Activated naive CD4-positive, alpha-beta T cell treated with anti-CD3 and anti-CD28 coated beads, Interleukin-2, amount 50 U/mL, for 24 hours (primary cell): ENCODE measurements at regions not wholly inside any gene's neighbourhood (a gene's known extent, or its start where the extent isn't known, plus 50 kb on each side); places are given as distances from the start of the nearest gene placed in this dataset.
"Not testable (repeated sequence)": the region's sequence is repeated elsewhere in the genome, so short reads cannot be mapped to it uniquely, and the experiment has no call there.

Source experiments
- H3K27ac Mint-ChIP-seq: one replicate; pipeline ENCODE4 v1.8.0; 2021; ENCODE audit warnings: mild to moderate bottlenecking, mixed read lengths
- H3K27me3 Mint-ChIP-seq: one replicate; pipeline ENCODE4 v1.8.0; 2021; ENCODE audit warnings: mixed read lengths
- H3K36me3 Mint-ChIP-seq: one replicate; pipeline ENCODE4 v1.8.0; 2021; ENCODE audit warnings: mixed read lengths
- H3K4me1 Mint-ChIP-seq: one replicate; pipeline ENCODE4 v1.8.0; 2021; ENCODE audit warnings: mixed read lengths
- H3K4me3 Mint-ChIP-seq: one replicate; pipeline ENCODE4 v1.8.0; 2021; ENCODE audit warnings: mild to moderate bottlenecking, mixed read lengths
- H3K9me3 Mint-ChIP-seq: one replicate; pipeline ENCODE4 v1.8.0; 2021; ENCODE audit warnings: mixed read lengths

DNA sequence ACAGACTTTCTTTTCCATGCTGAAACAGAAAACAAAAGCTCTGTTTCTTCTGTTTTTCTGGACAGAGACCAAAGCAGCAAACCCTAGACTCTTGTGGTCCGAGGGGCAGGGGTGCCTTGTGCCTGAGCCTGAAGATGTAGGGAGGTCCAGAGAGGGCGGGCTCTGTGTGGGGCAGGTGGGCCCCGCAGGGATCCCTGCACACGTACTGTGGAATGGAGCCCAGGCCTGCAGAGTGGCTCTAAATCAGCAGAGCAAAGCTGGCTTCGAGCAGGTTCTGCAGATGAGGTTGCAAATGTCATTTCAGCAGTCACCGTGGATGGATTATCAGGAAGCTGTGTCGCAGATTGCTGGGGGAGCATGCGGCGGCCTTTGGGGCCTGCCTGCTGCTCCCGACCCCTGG lies 438.6 kb downstream of the RNF144A start:
- no peaks in the 10 kb centered on the region for H3K9me3 Mint-ChIP-seq
- H3K27me3 Mint-ChIP-seq: no peaks in the 10 kb centered on the region
- H3K4me3 Mint-ChIP-seq: no peak overlapping the region
- no peak overlapping the region for H3K27ac Mint-ChIP-seq
- H3K36me3 Mint-ChIP-seq: no peaks in the 10 kb centered on the region
- H3K4me1 Mint-ChIP-seq: no peaks in the 10 kb centered on the region

DNA sequence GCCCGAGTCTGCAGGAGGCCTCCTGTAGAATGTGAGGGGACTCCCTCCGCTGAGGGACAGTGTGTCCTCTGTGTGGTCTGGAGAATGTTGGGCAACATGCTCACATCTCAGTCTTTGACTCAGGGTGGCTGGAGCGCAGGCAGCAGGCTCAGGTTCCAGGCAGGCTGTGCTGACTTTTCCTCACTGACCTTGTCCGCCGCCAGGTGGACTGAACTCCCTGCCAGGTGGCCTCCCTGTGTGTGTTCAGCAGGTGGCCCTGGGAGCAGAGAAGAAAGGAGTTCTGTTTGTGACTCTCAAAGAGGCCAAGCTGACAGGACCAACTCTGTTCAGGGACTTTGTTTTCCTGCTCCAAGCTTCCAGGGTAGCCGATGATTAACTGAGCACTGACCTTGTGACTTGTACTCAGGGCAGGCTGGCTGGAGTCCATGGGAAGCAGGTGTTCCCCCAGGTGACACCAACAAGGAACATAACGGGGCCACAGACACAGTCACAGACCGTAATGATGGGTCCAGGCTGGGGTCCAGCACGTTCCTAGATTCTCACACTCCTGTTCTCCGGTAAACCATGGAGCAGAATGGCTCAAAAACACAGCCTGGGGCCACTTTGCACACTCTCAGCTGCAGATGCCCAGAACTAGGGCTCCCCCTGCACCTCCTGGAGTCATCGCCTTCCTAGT lies 439.8 kb downstream of the RNF144A start:
- no peaks in the 10 kb centered on the region for H3K4me1 Mint-ChIP-seq
- H3K9me3 Mint-ChIP-seq: no peaks in the 10 kb centered on the region
- H3K36me3 Mint-ChIP-seq: no peaks in the 10 kb centered on the region
- no peaks in the 10 kb centered on the region for H3K27me3 Mint-ChIP-seq
- H3K4me3 Mint-ChIP-seq: no peak overlapping the region
- no peak overlapping the region for H3K27ac Mint-ChIP-seq

DNA sequence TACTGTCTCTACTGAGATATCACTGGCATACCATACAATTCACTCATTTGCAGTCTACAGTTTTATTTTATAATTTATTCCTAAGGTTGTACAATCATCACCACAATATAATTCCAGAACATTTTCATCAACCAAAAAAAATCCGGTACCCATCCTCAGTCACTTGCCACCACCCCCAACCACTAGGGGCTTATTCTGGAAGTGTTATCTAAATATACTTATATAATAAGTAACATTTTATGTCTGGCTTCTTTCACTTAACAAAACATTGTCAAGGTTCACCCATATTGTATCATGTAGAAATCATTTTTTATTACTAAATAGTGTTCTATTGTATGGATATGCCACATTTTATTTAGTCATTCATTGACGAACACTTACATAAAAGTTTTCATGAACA lies 440.8 kb downstream of the RNF144A start:
- Mint-ChIP-seq H3K36me3 (no peaks in the 10 kb centered on the region), H3K27ac (no peak overlapping the region), H3K4me1 (no peaks in the 10 kb centered on the region), H3K4me3 (no peak overlapping the region), H3K27me3 (no peaks in the 10 kb centered on the region), H3K9me3 (no peaks in the 10 kb centered on the region)

DNA sequence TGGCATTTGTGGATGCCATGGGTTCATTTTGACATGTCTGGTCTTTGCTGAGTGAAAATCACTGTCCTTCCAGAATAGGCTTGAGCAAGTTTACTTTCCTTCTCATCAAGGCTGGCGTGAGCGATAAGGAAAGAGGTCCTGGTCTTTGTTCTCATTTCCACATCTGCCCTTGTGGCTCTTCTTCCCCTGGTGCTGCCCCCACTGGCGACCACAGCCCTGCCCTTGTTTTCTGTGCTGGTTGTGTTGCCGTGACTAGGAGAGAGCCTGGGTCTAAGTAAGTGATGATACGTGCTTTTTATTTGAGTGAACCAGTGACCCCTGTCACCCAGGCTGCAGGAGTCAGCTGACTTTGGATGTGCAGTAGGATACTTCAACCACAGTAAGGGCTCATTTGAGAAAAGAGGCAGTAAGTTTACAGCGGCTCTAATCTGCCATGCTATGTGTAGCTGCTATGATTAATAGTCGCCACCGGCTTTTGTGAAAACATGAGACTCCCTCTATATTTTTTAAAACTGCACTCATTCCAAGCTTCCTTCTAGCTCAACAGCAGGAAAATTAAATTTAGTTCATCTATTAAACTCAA lies 441.7 kb downstream of the RNF144A start:
- Mint-ChIP-seq H3K4me3 (no peak overlapping the region), H3K27ac (no peak overlapping the region), H3K36me3 (no peaks in the 10 kb centered on the region), H3K4me1 (no peaks in the 10 kb centered on the region), H3K9me3 (no peaks in the 10 kb centered on the region), H3K27me3 (no peaks in the 10 kb centered on the region)

DNA sequence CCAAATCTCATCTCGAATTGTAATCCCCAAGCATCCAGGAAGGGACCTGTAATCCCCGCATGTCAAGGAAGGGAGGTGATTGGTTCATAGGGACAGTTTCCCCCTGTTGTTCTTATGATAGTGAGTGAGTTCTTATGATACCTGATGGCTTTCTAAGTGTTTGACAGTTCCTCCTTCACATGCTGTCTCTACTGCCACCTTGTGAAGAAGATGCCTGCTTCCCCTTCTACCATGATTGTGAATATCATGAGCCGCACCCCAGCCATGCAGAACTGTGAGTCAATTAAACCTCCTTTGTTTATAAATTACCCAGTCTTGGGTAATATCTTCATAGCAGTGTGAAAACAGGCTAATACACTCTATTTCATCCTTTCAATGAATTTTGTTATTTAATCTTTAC lies 446.7 kb downstream of the RNF144A start:
- Mint-ChIP-seq H3K36me3 (peaks cover 3% of the 10 kb centered on the region), H3K9me3 (peaks cover 6% of the 10 kb centered on the region), H3K27me3 (no peaks in the 10 kb centered on the region), H3K4me3 (no peak overlapping the region), H3K4me1 (no peaks in the 10 kb centered on the region), H3K27ac (no peak overlapping the region)

DNA sequence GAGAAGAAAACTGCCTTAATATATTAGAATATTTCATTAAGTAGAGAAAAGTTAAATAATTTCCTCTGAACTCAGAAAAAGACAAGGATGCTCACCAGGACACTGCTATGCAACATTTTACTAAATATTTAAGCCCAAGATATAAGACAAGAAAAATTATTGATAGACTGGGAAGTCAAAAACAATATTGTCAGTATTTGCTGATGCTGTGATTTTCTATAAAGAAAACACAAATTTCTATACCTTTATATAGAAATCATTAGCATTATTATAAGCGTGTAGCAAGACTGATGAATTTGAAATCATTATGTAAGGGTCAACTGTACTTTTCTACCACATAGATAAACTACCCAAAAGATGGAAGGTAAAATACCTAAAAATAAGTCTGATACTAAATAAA lies 451.0 kb downstream of the RNF144A start:
- Mint-ChIP-seq H3K27ac (no peak overlapping the region), H3K4me3 (no peak overlapping the region), H3K27me3 (peaks cover 4% of the 10 kb centered on the region), H3K4me1 (no peaks in the 10 kb centered on the region), H3K9me3 (peaks cover 14% of the 10 kb centered on the region), H3K36me3 (peaks cover 4% of the 10 kb centered on the region)

DNA sequence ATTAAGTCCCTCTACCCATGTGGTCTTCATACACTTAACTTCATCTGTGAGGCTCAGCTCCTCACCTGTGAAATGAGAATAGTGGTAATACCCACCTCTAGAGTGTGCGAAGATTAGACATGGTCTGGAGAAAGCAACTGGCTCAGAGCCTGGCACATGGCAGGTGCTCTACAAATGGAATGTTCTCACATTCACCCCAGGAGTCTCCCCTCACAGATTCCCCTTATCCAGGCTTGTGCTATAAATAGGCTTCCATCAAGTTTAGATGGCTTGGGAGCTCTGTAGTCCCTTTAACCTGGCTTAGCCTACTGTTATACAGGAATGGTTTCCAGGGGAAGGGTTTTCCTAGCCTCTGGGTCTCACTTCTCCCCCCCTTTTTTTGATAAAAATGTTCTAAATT lies 455.9 kb downstream of the RNF144A start:
- Mint-ChIP-seq H3K27me3 (peaks cover 4% of the 10 kb centered on the region), H3K36me3 (peaks cover 4% of the 10 kb centered on the region), H3K27ac (no peak overlapping the region), H3K4me1 (no peaks in the 10 kb centered on the region), H3K4me3 (no peak overlapping the region), H3K9me3 (peaks cover 14% of the 10 kb centered on the region)

DNA sequence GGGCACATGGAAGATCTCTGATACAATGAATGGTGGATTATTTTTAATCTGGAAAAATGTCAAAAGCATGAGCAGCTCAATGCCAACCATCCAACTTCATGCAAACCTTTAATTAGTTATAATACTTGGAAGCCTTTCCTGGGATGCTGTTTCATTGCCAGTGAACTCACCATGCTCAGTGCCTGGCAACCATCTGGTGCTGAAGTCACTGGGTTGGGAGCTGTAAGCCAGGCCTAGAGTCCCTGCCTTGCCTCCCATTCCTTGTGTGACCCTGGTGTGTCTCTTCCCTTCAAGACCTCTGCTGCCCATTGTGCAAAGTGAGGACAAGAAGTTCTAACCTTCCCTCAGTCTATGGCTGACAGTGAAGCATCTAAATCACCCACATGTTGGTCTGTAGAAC lies 458.7 kb downstream of the RNF144A start:
- no peak overlapping the region for H3K4me3 Mint-ChIP-seq
- no peaks in the 10 kb centered on the region for H3K4me1 Mint-ChIP-seq
- no peak overlapping the region for H3K27ac Mint-ChIP-seq
- H3K9me3 Mint-ChIP-seq: no peaks in the 10 kb centered on the region
- peaks cover 4% of the 10 kb centered on the region for H3K27me3 Mint-ChIP-seq
- H3K36me3 Mint-ChIP-seq: no peaks in the 10 kb centered on the region

DNA sequence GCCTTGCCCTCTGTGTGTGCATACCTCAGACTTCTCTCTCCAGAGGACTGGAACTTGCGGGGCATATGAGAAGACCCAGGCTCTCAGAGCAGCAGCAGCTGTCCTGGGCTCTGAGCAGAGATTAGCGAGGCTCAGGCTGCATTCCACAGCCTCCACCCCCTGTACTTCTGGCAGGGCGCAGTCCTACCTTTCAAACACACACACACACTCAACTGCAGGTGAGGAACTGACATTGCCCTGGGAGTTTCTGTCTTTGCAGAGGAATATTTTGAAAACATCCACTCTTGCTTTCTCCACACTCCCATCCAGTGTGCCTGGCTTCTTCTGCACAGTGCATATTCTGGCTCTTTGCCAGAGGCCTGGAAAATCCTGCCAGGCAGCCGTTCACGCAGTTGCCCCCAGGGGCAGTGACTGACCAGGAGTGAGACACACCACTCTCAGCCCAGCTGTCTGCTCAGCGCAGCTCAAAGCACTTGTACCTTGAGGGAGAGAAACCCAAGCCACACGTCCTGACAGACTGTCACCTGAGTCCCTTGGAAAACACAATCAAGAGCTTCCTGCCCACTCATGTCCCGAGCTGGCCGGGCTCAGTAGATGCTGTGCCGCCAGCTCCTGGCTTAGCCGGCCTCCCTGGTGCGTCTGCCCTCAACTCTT lies 460.8 kb downstream of the RNF144A start:
- H3K27me3 Mint-ChIP-seq: peaks cover 4% of the 10 kb centered on the region

DNA sequence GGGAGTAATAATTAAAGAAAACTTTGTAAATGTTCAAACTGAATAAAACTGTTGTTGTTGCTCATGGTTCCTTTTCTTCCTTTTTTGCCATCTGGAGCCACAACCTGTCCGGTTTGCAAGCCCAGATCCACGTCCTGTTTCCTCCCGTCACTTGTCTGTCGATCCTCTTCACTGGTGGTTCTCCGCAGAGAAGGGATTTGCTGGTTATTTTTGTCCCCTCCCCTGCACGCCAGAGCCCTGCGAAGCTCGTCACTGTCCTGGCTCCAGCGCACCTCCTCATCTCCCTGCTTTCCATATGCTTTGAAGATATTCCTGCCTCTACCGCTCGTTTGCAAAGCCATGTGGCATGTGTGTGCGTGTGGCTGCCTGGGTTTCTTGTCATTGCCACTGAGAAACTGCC lies 461.4 kb downstream of the RNF144A start:
- H3K27me3 Mint-ChIP-seq: peaks cover 4% of the 10 kb centered on the region
- no peaks in the 10 kb centered on the region for H3K36me3 Mint-ChIP-seq
- H3K4me3 Mint-ChIP-seq: no peak overlapping the region
- no peak overlapping the region for H3K27ac Mint-ChIP-seq
- H3K9me3 Mint-ChIP-seq: no peaks in the 10 kb centered on the region
- no peaks in the 10 kb centered on the region for H3K4me1 Mint-ChIP-seq

More for the DNA sequence above, 460.8 kb downstream of the RNF144A start:
- H3K9me3 Mint-ChIP-seq: no peaks in the 10 kb centered on the region
- H3K27ac Mint-ChIP-seq: no peak overlapping the region
- no peaks in the 10 kb centered on the region for H3K4me1 Mint-ChIP-seq
- H3K4me3 Mint-ChIP-seq: no peak overlapping the region
- no peaks in the 10 kb centered on the region for H3K36me3 Mint-ChIP-seq

DNA sequence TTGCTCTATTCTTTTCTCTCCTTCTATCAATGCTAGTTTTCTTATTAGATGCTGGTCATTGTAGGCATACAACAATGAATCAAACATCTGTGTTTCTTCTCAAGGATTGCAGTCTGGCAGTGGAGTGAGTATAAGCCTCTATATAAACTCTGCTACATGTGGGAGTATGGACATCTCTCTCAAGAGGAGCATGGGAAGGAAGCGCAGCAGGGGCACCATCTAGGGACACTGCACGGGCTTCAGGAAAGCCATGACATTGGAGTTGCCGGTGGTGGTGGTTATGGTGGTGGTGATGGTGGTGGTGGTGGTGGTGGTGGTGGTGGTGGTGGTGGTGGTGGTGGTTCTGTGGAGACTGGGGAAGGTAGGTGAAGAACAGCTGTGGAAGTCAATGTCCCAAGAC lies 462.6 kb downstream of the RNF144A start:
- Mint-ChIP-seq H3K4me1 (no peaks in the 10 kb centered on the region), H3K27me3 (peaks cover 5% of the 10 kb centered on the region), H3K9me3 (no peaks in the 10 kb centered on the region), H3K27ac (no peak overlapping the region), H3K36me3 (no peaks in the 10 kb centered on the region), H3K4me3 (no peak overlapping the region)

DNA sequence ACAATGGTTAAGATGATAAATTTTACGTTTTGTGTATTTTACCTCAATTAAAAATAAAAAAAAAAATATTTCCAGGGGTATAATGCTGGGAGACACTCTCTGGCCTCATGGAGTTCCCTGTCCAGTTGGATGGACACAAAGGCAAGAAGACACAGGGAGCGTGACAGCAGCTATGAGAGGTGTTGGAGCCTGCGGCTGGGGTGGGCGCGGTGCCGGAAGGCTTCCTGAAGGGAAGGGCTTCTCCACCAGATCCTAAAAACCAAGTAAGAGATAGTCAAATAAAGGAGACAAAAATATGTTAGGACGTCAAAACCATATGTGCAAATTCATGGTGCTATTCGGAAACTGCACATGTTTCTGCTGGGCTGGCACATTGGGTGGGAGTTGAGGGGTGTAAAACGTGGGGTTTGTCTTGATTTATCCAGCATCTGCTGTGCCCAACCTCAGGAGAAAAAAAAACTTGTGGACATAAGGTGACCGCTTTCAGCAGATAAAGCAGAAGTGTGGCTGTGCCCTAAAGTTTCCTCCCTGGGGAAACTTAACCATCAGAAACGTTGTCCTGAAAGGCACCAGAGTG lies 467.6 kb downstream of the RNF144A start:
- no peak overlapping the region for H3K4me3 Mint-ChIP-seq
- H3K27ac Mint-ChIP-seq: no peak overlapping the region
- H3K27me3 Mint-ChIP-seq: peaks cover 1% of the 10 kb centered on the region
- H3K36me3 Mint-ChIP-seq: no peaks in the 10 kb centered on the region
- no peaks in the 10 kb centered on the region for H3K4me1 Mint-ChIP-seq
- no peaks in the 10 kb centered on the region for H3K9me3 Mint-ChIP-seq

DNA sequence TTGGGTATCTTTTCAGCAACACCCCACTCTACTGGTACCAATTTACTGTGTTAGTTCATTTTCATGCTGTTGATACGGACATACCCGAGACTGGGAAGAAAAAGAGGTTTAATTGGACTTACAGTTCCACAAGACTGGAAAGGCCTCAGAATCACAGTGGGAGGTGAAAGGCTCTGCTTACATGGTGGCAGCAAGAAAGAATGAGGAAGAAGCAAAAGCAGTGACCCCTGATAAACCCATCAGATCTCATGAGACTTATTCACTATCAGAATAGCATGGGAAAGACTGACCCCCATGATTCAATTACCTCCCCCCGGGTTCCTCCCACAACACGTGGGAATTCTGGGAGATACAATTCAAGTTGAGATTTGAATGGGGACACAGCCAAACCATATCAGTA lies 473.1 kb downstream of the RNF144A start:
- not testable (repeated sequence) for H3K27ac Mint-ChIP-seq, H3K27me3 Mint-ChIP-seq, H3K9me3 Mint-ChIP-seq, H3K4me3 Mint-ChIP-seq, H3K36me3 Mint-ChIP-seq, H3K4me1 Mint-ChIP-seq

DNA sequence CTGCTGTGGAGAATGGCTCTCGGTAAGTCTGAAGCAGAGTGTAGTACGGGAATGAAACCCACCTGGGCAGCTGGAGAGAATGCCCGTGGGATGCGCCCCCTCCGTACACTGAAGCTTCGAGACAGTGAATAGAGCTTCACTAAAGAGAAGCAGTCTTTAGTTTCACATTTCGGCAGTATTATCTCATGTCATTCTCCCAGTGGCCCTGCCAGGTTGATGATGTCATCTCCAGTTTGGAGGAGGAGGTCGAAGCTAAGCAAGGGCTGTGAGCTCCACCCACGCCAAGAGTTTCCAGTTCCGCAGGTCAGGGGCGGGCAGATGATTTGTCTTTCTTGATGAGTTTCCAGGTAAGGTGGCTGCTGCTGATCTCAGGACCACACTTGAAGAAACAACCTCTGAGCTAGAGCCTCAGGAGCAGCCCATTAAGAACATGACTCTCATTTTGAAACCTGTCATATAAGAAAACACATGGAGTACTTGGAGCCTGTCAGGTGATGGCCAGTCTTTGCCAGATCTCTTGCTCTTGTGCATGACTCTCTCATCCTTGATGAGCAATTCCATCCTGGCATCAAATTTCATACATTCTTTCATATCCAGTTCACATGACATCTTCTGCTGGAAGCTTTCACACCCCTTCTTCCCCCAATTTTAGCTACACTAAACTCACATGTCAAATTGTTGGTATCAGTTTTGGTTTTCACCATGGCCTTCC lies 475.0 kb downstream of the RNF144A start:
- H3K27ac Mint-ChIP-seq: no peak overlapping the region
- no peaks in the 10 kb centered on the region for H3K9me3 Mint-ChIP-seq
- H3K36me3 Mint-ChIP-seq: no peaks in the 10 kb centered on the region
- H3K27me3 Mint-ChIP-seq: no peaks in the 10 kb centered on the region
- no peaks in the 10 kb centered on the region for H3K4me1 Mint-ChIP-seq
- H3K4me3 Mint-ChIP-seq: no peak overlapping the region

DNA sequence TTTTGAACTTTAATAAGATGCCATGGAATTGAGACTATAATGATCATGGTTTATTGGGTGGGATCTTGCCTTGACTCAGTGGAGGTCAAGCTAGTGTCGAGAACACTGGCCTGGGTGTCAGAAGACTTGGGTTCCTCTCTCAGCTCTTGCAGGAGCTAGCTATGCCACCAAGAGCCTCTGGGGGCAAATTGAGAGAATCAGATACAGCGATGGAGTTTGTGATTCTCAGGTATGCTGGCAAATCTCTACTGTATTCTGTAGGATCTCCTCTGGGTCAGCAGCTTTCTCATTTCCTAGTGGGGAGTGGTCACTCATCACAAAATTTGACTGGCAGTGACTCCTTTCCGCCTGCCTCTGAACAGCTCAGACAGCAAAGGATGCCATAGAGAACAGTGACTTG lies 477.0 kb downstream of the RNF144A start:
- no peaks in the 10 kb centered on the region for H3K4me1 Mint-ChIP-seq
- no peaks in the 10 kb centered on the region for H3K27me3 Mint-ChIP-seq
- no peak overlapping the region for H3K27ac Mint-ChIP-seq
- H3K36me3 Mint-ChIP-seq: no peaks in the 10 kb centered on the region
- H3K4me3 Mint-ChIP-seq: no peak overlapping the region
- no peaks in the 10 kb centered on the region for H3K9me3 Mint-ChIP-seq

DNA sequence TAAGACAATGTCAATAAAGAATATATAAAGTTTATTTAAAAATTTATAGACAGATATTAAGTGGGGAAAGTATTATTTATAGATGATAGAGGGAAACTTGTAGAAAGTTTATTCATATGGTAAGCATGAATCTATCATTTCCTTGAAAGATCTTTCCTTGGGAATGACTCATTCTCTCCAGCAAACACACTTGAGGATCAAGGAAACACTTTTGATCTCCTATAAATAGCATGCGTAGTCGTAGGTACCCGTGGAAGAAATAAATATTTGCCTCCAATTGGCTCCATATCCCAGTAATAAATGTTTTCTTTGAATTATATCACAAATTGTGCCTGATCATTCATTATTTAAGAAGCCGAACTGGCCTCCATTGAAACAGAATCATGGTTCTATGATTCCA lies 483.4 kb downstream of the RNF144A start:
- peaks cover 15% of the 10 kb centered on the region for H3K4me1 Mint-ChIP-seq
- no peak overlapping the region for H3K27ac Mint-ChIP-seq
- H3K36me3 Mint-ChIP-seq: no peaks in the 10 kb centered on the region
- no peaks in the 10 kb centered on the region for H3K9me3 Mint-ChIP-seq
- no peak overlapping the region for H3K4me3 Mint-ChIP-seq
- peaks cover 6% of the 10 kb centered on the region for H3K27me3 Mint-ChIP-seq
